ENCODE measurements at regions not wholly inside any gene's neighbourhood (a gene's known extent, or its start where the extent isn't known, plus 50 kb on each side); places are given as distances from the start of the nearest gene placed in this dataset.

DNA sequence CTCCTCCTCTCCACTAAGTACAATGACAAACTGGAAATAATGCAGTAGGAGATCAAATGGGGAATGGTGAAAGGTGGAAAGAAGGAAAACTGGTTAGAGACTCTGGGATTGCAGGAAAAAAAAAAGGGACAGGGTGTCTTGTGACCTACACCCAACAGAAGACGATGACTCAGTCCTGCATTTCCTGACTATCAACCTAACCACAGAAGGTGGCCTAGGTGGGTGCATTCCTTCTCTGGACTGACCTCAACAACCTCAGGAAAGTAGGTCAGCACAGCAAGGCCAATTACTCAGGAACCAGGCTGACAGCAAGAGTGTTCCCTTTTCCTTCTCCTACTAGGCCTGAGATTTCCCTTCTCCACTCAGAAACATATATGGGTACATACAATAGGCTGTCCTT is 1386.4 kb upstream of the ZEB2 start:
- Histone ChIP-seq H3K4me1 (ENCODE audit: insufficient read depth, low read length) (no peaks in the 10 kb centered on the region), H3K36me3 (ENCODE audit: insufficient read depth, low read length) (no peaks in the 10 kb centered on the region), H3K4me3 (ENCODE audit: low read length) (no peak overlapping the region), H3K27me3 (ENCODE audit: control insufficient read depth in 1 of 2, insufficient read depth in 2 of 2, low read length in 2 of 2) (no peaks in the 10 kb centered on the region), H3K27ac (ENCODE audit: low read depth in 1 of 2, low read length in 2 of 2) (no peak overlapping the region), H3K9me3 (ENCODE audit: control insufficient read depth in 1 of 2, insufficient read depth in 1 of 2, low read length in 2 of 2) (peaks cover 0 to 4% of the 10 kb centered on the region in 2 experiments)
- no peaks in the 10 kb centered on the region for H3K27me3 Mint-ChIP-seq
- no peaks in the 10 kb centered on the region for H3K4me1 Mint-ChIP-seq (ENCODE audit: low read depth)
- ATAC-seq (ENCODE audit: poor library complexity): no peak
- no peak overlapping the region for H3K4me3 Mint-ChIP-seq
- no peaks in the 10 kb centered on the region for H3K9me3 Mint-ChIP-seq
- POLR2A ChIA-PET: no interaction called here
- CTCF ChIA-PET: no interaction called here
- intact Hi-C loops (cut with DNase I, micrococcal nuclease): no loop called here
- DNase-seq: no peak
- TF ChIP-seq, protein P1, sequence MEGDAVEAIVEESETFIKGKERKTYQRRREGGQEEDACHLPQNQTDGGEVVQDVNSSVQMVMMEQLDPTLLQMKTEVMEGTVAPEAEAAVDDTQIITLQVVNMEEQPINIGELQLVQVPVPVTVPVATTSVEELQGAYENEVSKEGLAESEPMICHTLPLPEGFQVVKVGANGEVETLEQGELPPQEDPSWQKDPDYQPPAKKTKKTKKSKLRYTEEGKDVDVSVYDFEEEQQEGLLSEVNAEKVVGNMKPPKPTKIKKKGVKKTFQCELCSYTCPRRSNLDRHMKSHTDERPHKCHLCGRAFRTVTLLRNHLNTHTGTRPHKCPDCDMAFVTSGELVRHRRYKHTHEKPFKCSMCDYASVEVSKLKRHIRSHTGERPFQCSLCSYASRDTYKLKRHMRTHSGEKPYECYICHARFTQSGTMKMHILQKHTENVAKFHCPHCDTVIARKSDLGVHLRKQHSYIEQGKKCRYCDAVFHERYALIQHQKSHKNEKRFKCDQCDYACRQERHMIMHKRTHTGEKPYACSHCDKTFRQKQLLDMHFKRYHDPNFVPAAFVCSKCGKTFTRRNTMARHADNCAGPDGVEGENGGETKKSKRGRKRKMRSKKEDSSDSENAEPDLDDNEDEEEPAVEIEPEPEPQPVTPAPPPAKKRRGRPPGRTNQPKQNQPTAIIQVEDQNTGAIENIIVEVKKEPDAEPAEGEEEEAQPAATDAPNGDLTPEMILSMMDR (IDR thresholded peaks at IDR 0.05): no peak
- H3K36me3 Mint-ChIP-seq (ENCODE audit: low read depth): no peaks in the 10 kb centered on the region
- no peak overlapping the region for H3K27ac Mint-ChIP-seq

DNA sequence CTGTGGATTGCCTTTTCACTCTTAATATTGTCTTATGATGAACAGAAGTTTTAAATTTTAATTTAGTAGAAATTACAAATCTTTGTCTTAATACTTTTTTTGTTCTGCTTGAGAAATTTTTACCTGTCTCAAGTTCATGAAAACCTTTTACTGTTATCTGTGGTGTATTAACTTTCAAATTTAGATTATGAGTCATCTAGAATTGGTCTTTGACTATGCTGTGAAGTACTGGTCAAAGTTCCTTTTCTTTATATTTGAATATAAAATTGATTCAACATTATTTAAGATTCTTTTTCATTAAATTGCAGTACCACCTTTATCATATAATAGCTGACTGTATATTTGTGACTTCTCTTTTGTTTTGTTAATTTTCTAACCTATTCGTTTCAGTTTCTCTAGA is 1385.5 kb upstream of the ZEB2 start:
- ChIA-PET POLR2A (no interaction called here), CTCF (no interaction called here)
- H3K4me3 Mint-ChIP-seq: no peak overlapping the region
- peaks cover 5% of the 10 kb centered on the region for H3K9me3 Mint-ChIP-seq
- H3K4me3 ChIP-seq (ENCODE audit: low read length): no peak overlapping the region
- H3K36me3 ChIP-seq (ENCODE audit: insufficient read depth, low read length): no peaks in the 10 kb centered on the region
- TF ChIP-seq, protein P1 (IDR thresholded peaks at IDR 0.05): no peak
- no peaks in the 10 kb centered on the region for H3K4me1 ChIP-seq (ENCODE audit: insufficient read depth, low read length)
- DNase-seq: no peak
- H3K9me3 ChIP-seq (ENCODE audit: control insufficient read depth in 1 of 2, insufficient read depth in 1 of 2, low read length in 2 of 2): peaks cover 0 to 4% of the 10 kb centered on the region in 2 experiments
- H3K27me3 ChIP-seq (ENCODE audit: control insufficient read depth in 1 of 2, insufficient read depth in 2 of 2, low read length in 2 of 2): no peaks in the 10 kb centered on the region
- H3K27me3 Mint-ChIP-seq: no peaks in the 10 kb centered on the region
- no peaks in the 10 kb centered on the region for H3K4me1 Mint-ChIP-seq (ENCODE audit: low read depth)
- H3K27ac ChIP-seq (ENCODE audit: low read depth in 1 of 2, low read length in 2 of 2): no peak overlapping the region
- ATAC-seq (ENCODE audit: poor library complexity): no peak
- no peak overlapping the region for H3K27ac Mint-ChIP-seq
- intact Hi-C loops (cut with DNase I, micrococcal nuclease): no loop called here
- no peaks in the 10 kb centered on the region for H3K36me3 Mint-ChIP-seq (ENCODE audit: low read depth)

DNA sequence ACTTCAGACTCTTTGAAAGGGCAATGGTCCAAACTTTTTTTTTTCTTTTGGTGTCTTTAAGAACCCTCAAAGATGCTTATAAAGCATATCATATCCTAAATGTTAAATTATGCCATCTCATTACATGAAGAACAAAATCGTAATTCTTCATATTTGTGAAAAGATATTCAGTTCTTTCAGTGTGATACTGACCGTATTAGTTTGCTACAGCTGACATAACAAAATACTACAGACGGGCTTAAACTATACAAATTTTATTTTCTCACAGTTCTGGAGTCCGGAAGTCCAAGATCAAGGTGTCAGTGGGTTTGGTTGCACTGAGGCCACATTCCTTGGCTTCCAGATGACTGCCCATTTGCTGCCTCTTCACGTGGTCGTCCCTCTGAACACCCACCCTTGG is 1377.2 kb upstream of the ZEB2 start:
- Mint-ChIP-seq H3K4me3 (no peak overlapping the region), H3K27ac (no peak overlapping the region), H3K9me3 (peaks cover 10% of the 10 kb centered on the region), H3K27me3 (no peaks in the 10 kb centered on the region), H3K36me3 (ENCODE audit: low read depth) (no peaks in the 10 kb centered on the region), H3K4me1 (ENCODE audit: low read depth) (no peaks in the 10 kb centered on the region)
- no peak overlapping the region for H3K4me3 ChIP-seq (ENCODE audit: low read length)
- no peak overlapping the region for H3K27ac ChIP-seq (ENCODE audit: low read depth in 1 of 2, low read length in 2 of 2)
- H3K9me3 ChIP-seq (ENCODE audit: control insufficient read depth in 1 of 2, insufficient read depth in 1 of 2, low read length in 2 of 2): peaks cover 0 to 4% of the 10 kb centered on the region in 2 experiments
- no peaks in the 10 kb centered on the region for H3K27me3 ChIP-seq (ENCODE audit: control insufficient read depth in 1 of 2, insufficient read depth in 2 of 2, low read length in 2 of 2)
- ATAC-seq (ENCODE audit: poor library complexity): no peak
- no peak for DNase-seq
- CTCF ChIA-PET: no interaction called here
- POLR2A ChIA-PET: no interaction called here
- TF ChIP-seq, protein P1 (IDR thresholded peaks at IDR 0.05): no peak
- H3K4me1 ChIP-seq (ENCODE audit: insufficient read depth, low read length): no peaks in the 10 kb centered on the region
- no peaks in the 10 kb centered on the region for H3K36me3 ChIP-seq (ENCODE audit: insufficient read depth, low read length)
- intact Hi-C loops (cut with DNase I, micrococcal nuclease): no loop called here
